Aorta (tissue), 5 donors: ENCODE measurements at regions not wholly inside any gene's neighbourhood (a gene's known extent, or its start where the extent isn't known, plus 50 kb on each side); places are given as distances from the start of the nearest gene placed in this dataset.
"Not testable (repeated sequence)": the region's sequence is repeated elsewhere in the genome, so short reads cannot be mapped to it uniquely, and the experiment has no call there.

Experiments used
- ATAC-seq: fragments of 200-7000 bp; cut with Tn5 transposase; one replicate; pipeline ENCODE4 v1.9.1; 2022; ENCODE audit warnings: moderate library complexity; ENCODE audit not compliant: low FRiP score
- DNase-seq, 2 donors: peaks; one replicate each; pipeline ENCODE4 v3.0.0-alpha.2; 2020
- H3K27ac ChIP-seq, 2 donors: one replicate each; pipeline ENCODE4 v1.5.1; 2013; ENCODE audit warnings: low read length in 2 of 2, mild to moderate bottlenecking in 2 of 2, moderate library complexity in 2 of 2, control low read depth in 1 of 2, inconsistent platforms in 1 of 2, low read depth in 1 of 2
- H3K27me3 ChIP-seq, 2 donors: one replicate each; pipeline ENCODE4 v1.6.1; 2013; ENCODE audit warnings: control low read depth in 1 of 2, low read length in 1 of 2, mild to moderate bottlenecking in 1 of 2, moderate library complexity in 1 of 2; ENCODE audit not compliant: insufficient read depth in 2 of 2, control insufficient read depth in 1 of 2
- H3K36me3 ChIP-seq, 2 donors: one replicate each; pipeline ENCODE4 v1.6.1; 2013; ENCODE audit warnings: control low read depth in 1 of 2, low read length in 1 of 2, mild to moderate bottlenecking in 1 of 2; ENCODE audit not compliant: insufficient read depth in 2 of 2, control insufficient read depth in 1 of 2
- H3K4me1 ChIP-seq, 2 donors: one replicate each; pipeline ENCODE4 v1.6.1; 2013; ENCODE audit warnings: low read length in 2 of 2, control low read depth in 1 of 2, mild to moderate bottlenecking in 1 of 2, moderate library complexity in 1 of 2; ENCODE audit not compliant: insufficient read depth in 2 of 2, control insufficient read depth in 1 of 2
- H3K4me3 ChIP-seq, 2 donors: one replicate each; pipeline ENCODE4 v1.5.1; 2013; ENCODE audit warnings: low read length in 2 of 2, control low read depth in 1 of 2, mild to moderate bottlenecking in 1 of 2
- H3K9me3 ChIP-seq: one replicate; pipeline ENCODE4 v1.6.1; 2013; ENCODE audit warnings: mild to moderate bottlenecking, low read length; ENCODE audit not compliant: control insufficient read depth
- WGBS, 2 donors: extraction: QIAGEN DNeasy Blood & Tissue Kit; methylation state at CpG; one replicate each; pipeline ENCODE4 v1.1.7; 2013; 5-methylcytosine and 5-hydroxymethylcytosine counted together
- intact Hi-C, 2 donors: fragments of 100-400 bp; cut with DNase I; formaldehyde crosslinking; loops; one replicate each; pipeline versions ENCODE4 v1.14.2 to v1.15.0; 2022
- donor health status: healthy with polysubstance abuse.
- donor health status: Bipolar disorder and iron deficiency.
- donor health status: DM: no; HTN: no; CAD: no.
- donor health status: DM: no; HTN: no; CAD: no.
- donor health status: DM: yes; HTN: yes; CAD: no.

- Histone ChIP-seq H3K27me3 (peaks cover 0 to 2% of the 10 kb centered on the region in 2 donors), H3K9me3 (peaks cover 1% of the 10 kb centered on the region), H3K27ac (no peak overlapping the region), H3K4me3 (no peak overlapping the region), H3K36me3 (no peaks in the 10 kb centered on the region), H3K4me1 (no peaks in the 10 kb centered on the region)
- intact Hi-C loops, result no loop called here
- ATAC-seq (no peak), DNase-seq (no peak)
- 43 to 59% methylated on average over 2 of the region's 2 CpGs for WGBS, 2 donors
These were observed 237.9 kb upstream of the CCDC196 start for GRCh38 chr14:66248256-66248655.

DNA sequence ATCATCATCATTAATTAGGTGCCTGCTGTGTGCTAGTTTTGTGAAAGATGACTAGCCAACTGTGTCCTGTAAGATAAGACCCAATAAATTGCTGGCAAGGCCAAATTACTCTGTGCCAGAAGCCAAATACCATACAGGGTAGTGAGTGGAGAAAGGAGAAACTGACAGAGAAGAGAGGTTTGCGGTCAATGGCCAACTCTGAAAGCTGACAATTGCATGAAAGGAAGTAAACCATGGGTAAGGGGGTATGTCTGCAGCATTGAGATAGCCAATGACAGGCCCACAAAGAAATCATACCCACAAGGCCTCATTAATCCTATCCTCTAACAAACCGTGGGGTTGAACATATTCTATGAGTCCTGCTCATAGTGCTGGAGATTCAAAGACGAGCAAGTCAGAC, 236.6 kb upstream of the CCDC196 start:
- ATAC-seq, result no peak
- Histone ChIP-seq H3K4me1 (no peaks in the 10 kb centered on the region), H3K36me3 (no peaks in the 10 kb centered on the region), H3K4me3 (no peak overlapping the region), H3K27me3 (peaks cover 0 to 2% of the 10 kb centered on the region in 2 donors), H3K9me3 (no peaks in the 10 kb centered on the region), H3K27ac (no peak overlapping the region)
- intact Hi-C loops, result no loop called here
- DNase-seq, result no peak
- 77 to 82% methylated on average over 3 of the region's 3 CpGs for WGBS, 2 donors

DNA sequence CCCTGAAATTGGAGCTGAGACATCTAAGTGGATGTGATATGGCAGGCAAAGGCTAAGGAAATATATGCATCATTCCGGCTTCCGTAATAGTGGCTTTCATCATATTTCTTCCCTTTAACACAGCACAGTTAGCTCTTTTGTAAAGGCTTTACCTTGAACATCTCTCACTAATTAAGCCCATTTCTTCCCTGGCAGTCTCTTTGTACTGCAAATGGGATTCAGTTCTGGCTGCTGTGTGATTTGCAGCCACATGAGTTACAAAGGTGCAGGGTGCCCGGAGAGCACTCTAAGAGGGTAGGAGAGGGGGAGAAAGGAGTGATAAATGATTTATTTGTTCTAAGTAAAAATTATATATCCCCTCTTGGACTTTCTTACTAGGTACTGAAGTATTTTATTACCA, 232.1 kb upstream of the CCDC196 start:
- H3K4me1 ChIP-seq, result no peaks in the 10 kb centered on the region
- no peak overlapping the region for H3K4me3 ChIP-seq
- peaks cover 0 to 2% of the 10 kb centered on the region in 2 donors for H3K27me3 ChIP-seq
- no peaks in the 10 kb centered on the region for H3K36me3 ChIP-seq
- no peak for ATAC-seq
- intact Hi-C loops, result no loop called here
- no peak for DNase-seq
- peaks cover 5% of the 10 kb centered on the region for H3K9me3 ChIP-seq
- no peak overlapping the region for H3K27ac ChIP-seq
- WGBS, 2 donors, result 46 to 56% methylated on average over 3 of the region's 3 CpGs

DNA sequence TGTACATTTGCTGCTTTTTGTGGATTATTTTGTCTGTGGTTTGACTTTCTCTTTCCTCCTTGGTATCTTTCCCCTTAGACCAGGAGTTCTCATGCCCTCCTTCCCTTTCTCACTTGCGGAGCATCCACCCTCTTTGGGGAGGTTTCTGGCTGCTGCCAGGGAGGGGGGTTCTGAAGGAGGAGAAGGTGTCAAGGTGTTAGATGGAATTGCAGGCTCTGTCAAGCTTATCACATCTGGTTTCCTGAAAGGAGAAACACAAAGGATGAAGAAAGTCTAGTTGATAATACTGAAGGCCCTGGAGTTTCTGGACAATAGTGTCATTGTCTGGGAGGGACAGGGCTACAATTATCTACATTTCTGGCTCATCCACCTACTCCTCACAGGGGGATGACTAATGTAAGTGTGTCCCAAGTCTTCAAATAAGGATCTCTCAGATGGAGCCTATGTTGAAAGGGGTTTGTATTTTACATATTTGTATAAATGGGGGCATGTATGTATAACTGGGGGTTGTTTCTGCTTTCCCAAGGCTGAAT, 217.3 kb upstream of the CCDC196 start:
- H3K4me3 ChIP-seq, result no peak overlapping the region
- H3K36me3 ChIP-seq, result no peaks in the 10 kb centered on the region
- no peak for DNase-seq
- no peaks in the 10 kb centered on the region for H3K27me3 ChIP-seq
- no peaks in the 10 kb centered on the region for H3K4me1 ChIP-seq
- H3K27ac ChIP-seq, result no peak overlapping the region
- WGBS, 2 donors, result 80 to 94% methylated on average over 1 of the region's 1 CpG
- H3K9me3 ChIP-seq, result peaks cover 2% of the 10 kb centered on the region
- intact Hi-C loops, result no loop called here
- ATAC-seq, result no peak

GRCh38 chr14:66272221-66272620, 213.9 kb upstream of the CCDC196 start:
- Histone ChIP-seq H3K4me1 (no peaks in the 10 kb centered on the region), H3K9me3 (peaks cover 4% of the 10 kb centered on the region), H3K4me3 (no peak overlapping the region), H3K36me3 (no peaks in the 10 kb centered on the region), H3K27ac (no peak overlapping the region), H3K27me3 (peaks cover 0 to 2% of the 10 kb centered on the region in 2 donors)
- intact Hi-C loops, result no loop called here
- 71 to 74% methylated on average over 1 of the region's 1 CpG for WGBS, 2 donors
- ATAC-seq (no peak), DNase-seq (no peak)

DNA sequence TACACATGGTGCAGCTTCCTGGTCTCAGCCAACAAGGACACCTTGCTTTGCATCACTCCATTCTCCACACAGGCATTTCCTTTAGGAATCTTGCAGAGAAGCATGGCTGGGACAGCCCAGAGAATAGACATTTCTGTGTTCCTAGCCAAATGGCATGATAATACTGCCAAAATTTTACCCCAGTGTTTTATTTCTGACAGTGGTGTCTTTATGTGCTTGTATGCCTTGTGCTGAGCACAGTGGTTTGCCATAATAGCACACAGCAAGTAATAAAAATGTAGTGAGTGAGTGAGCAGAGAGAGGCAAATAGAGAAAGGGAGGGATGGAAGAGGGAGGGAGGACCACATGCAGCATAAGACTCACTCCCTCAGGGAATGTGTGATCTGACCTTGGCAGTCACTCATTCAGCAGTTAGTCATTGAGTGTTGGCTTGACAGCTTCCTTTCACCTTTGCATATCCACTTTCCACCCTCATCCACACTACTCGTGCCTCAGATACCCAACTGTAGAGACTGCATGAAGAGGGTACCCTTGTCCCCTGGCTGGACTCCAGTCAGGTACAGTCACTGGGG, 212.8 kb upstream of the CCDC196 start:
- Histone ChIP-seq H3K4me3 (no peak overlapping the region), H3K36me3 (no peaks in the 10 kb centered on the region), H3K27ac (no peak overlapping the region), H3K9me3 (peaks cover 1% of the 10 kb centered on the region), H3K27me3 (peaks cover 0 to 2% of the 10 kb centered on the region in 2 donors), H3K4me1 (no peaks in the 10 kb centered on the region)
- no peak for ATAC-seq
- intact Hi-C loops, result no loop called here
- WGBS, 2 donors, result 43 to 57% methylated on average over 1 of the region's 1 CpG
- no peak for DNase-seq

GRCh38 chr14:66278418-66278817, 207.8 kb upstream of the CCDC196 start:
- H3K36me3 ChIP-seq, intact Hi-C loops, H3K27ac ChIP-seq, H3K27me3 ChIP-seq, H3K9me3 ChIP-seq, ATAC-seq, DNase-seq, H3K4me3 ChIP-seq, H3K4me1 ChIP-seq: not testable (repeated sequence)
- 87 to 88% methylated on average over 3 of the region's 3 CpGs for WGBS, 2 donors

DNA sequence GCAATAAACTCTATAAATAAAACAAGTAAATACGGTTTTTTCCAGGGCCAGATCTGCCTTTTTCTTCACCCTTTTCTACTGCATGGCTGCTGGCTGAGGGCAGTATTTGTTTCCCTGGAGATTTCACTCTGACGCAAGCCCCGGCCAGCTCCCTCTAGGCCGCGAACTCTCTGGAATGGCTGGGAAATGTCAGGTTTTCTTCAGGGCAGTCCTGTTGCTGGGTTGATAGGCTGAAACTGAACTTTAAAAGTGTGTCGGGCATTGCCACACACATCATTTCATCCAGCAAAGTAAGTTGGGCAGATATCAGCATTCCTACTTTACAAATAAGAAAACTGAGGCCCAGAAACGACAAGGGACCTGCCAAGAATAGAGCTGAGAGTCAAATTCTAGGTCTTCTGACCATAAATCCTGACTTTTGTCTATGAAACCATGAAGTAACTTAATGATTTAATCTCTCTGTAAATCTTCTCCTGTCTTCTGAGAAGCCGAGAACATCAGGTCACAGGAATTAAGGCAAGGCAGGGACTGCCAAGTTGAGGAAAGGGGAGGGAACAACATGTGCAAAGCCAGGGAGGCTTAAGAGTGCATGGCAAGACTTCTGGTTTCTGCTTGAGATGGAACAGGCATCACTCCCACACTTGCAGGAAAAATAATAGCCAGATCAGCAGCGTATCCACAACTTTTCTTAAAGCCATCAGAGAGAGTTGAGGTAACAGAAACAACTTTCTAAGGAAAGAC, 205.0 kb upstream of the CCDC196 start:
- Histone ChIP-seq H3K27ac (no peak overlapping the region), H3K36me3 (no peaks in the 10 kb centered on the region), H3K27me3 (no peaks in the 10 kb centered on the region), H3K4me3 (no peak overlapping the region), H3K4me1 (peaks cover 0 to 1% of the 10 kb centered on the region in 2 donors), H3K9me3 (no peaks in the 10 kb centered on the region)
- DNase-seq (peak in 1 of 2 donors; percentile 46), ATAC-seq (peak; percentile 85)
- intact Hi-C loops, result no loop called here
- WGBS, 2 donors, result 31 to 35% methylated on average over 9 of the region's 9 CpGs

GRCh38 chr14:66284346-66284745, 201.8 kb upstream of the CCDC196 start:
- Histone ChIP-seq H3K27ac (no peak overlapping the region), H3K27me3 (no peaks in the 10 kb centered on the region), H3K36me3 (no peaks in the 10 kb centered on the region), H3K4me3 (no peak overlapping the region), H3K9me3 (no peaks in the 10 kb centered on the region), H3K4me1 (peaks cover 0 to 1% of the 10 kb centered on the region in 2 donors)
- intact Hi-C loops, result no loop called here
- ATAC-seq (no peak), DNase-seq (no peak)
- WGBS, 2 donors, result 47 to 48% methylated on average over 1 of the region's 1 CpG
